GM21786 (cell line): ENCODE measurements at regions not wholly inside any gene's neighbourhood (a gene's known extent, or its start where the extent isn't known, plus 50 kb on each side); places are given as distances from the start of the nearest gene placed in this dataset.
"Not testable (repeated sequence)": the region's sequence is repeated elsewhere in the genome, so short reads cannot be mapped to it uniquely, and the experiment has no call there.

Experiments
- ATAC-seq: cut with Tn5 transposase; IDR thresholded peaks from one replicate; pipeline ENCODE4 v1.9.1; 2021; ENCODE audit not compliant: unreplicated experiment

DNA sequence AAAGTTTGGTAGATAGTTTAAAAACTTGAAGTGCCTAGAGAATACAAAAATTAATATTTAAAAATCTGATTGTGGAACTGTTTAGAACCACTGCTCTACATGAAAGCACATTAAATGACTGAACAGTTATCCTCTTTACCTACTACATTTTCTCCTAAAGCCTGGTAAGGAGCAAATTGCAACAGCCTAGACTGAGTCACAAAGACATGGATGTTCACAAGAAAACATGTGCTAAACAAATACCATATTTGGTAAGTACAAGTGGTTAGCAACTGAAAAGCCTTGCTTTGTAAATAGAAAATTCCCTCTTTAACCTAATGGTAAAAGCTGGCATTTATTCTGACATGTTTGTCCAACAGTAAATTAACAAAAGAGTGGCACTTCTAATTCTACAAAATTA is 203.1 kb downstream of the FBXO8 start:
- ATAC-seq, result no peak

DNA sequence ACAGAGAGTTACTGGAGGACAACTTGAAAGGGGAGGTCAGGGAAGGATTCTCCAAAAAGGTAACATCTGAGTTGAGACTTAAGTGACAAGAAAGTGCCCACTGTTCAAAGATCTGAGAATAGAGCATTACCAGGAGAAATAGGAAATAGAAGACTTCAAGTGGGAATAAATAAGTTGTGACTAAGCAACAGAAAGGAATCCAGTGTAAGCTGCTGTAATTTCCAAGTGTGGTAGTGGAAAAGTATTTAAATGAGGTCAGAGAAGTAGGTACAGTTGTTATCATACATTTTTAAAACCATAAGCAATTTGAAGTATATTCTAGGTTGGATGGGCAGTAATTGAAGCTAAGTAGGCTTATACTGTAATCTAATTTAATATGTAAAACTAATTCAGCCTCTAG is 211.9 kb downstream of the FBXO8 start:
- no peak for ATAC-seq

DNA sequence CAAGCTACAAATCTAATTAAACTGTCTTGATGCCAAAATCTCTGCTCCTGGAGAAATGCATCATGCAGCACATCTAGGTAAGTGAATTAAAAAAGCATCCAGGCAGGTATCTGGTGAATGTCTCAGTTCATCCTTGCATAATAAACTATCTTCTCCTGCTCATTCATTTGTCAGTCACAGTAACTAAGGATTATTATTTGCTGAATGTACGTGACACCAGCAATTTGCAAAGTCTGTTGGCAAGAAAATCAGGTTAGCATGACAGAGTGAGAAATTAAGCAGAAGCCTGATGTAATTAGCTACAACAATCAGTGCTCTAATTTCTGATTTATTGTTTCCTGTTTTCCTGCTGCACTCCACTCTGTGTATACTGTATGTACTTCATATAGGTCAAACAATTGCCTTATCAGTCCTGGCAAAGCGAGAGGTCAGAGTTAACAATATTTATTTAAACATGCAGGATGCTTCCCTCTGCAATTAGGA is 213.6 kb downstream of the FBXO8 start:
- ATAC-seq, result no peak

DNA sequence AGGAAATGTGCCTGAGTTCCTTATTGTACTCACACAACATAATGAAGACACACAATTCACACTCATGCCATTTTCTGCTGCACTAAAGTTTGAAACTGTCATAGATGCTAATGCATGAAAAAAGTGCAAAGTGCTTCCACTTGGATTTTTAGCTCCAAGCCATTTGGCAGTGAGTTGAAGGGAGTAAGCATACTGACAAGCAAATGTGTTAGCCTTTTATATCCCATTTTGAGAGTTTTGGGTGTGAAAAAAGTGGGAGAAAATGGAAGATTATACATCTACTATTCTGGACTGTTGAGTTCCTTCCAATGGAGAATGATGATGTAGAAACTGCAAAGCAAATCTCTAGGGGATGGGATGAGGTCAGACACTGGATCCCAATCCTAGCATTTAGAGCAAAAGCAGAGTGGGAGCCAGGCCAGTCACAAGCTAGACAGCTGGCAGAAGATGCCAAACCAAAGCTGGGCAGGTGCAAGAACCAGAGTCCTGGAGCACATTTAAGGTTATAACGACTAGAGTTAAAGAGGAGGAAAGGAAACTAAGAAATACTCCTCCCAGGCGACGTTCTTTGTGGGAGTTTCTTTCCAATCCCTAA is 216.8 kb downstream of the FBXO8 start:
- ATAC-seq, result no peak

DNA sequence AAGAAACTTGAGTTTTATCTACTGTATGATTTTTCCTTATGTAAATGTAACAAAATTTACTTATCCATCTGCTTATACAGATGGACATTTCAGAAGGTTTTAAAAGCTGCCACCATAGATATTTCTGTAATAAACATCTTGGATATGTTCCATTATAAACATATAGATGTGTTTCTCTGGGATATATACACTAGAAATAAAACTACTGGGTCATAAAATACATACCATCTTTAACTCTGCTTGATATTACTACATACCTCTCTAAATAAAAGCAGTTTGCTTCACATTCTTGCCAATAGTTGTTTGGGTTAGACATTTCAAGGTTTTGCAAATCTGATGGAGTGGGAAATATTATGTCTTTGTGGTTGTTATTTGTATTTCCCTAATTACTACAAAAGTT is 220.6 kb downstream of the FBXO8 start:
- no peak for ATAC-seq

DNA sequence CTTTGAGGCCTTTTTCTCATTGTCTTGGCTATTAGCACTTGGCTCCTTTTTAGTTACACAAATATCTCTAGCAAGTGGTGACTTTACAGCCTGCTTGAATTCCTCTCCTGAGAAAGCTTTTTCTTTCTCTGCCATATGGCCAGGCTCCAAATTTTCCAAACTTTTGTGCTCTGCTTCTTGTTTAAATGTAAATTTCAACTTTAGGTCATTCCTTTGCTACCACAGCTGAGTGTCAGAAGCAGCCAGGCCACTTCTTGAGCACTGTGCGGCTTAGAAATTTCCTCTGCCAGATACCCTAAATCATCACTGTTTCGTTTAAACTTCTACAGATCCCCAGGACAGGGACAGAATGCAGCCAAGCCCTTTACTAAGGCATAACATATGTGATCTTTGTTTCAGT is 222.4 kb downstream of the FBXO8 start:
- ATAC-seq, result no peak

DNA sequence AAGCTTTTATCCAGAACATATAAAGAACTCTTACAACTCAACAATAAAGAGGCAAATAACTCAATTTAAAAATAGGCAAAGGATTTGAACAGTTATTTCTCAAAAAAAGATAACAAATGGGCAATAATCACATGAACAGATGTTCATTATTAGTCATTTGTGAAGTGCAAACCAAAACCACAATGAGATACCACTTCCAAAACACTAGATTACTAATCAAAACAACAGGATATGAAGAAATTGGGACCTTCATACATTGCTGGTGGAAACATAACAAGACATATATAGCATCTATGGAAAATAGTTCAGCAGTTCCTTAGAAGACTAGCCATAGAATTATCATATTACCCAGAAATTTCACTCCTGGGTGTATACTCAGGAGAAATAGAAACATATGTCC is 224.6 kb downstream of the FBXO8 start:
- ATAC-seq, result no peak

DNA sequence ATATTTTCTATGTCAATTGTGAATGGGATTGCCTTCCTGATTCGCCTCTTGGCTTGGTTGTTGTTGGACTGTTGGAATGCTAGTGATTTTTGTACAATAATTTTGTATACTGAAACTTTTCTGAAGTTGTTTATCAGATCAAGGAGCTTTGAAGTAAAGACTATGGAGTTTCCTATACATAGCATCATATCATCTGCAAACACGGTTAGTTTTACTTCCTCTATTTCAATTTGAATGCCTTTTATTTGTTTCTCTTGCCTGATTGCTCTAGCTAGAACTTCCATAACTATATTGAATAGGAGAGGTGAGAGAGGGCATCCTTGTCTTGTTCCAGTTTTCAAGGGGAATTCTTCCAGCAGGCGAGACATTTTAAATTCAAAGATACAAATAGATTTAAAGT is 226.5 kb downstream of the FBXO8 start:
- ATAC-seq, result no peak

DNA sequence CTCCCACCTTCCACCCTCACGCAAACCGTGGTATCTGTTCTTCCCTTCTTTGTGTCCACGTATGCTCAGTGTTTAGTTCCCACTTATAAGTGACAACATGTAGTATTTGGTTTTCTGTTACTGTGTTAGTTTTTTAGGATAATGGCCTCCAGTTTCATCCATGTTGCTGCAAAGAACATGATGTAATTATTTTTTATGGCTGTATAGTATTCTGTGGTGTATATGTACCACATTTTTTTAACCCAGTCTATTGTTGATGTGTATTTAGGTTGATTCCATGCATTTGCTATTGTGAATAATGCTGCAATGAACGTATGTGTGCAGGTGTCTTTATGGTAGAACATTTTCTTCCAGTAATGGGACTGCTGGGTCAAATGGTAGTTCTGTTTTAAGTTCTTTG is 228.1 kb downstream of the FBXO8 start:
- no peak for ATAC-seq

DNA sequence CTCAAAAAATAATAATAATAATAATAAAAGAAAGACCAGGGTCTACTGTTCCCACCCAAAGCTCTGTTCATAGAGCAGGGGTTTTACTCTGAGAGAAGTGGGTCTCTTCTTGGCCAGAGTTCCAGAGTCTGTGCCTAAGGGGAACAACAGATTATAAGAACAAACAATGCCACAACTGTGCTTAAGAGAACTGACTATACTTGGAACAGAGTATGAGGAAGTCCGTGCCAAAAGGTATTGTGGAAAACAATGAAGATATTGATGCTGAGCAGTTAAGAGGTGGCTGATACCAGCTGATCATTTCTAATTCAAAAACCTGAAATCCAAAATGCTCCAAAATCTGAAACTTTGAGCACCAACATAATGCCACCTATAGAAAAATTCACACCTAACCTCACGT is 229.6 kb downstream of the FBXO8 start:
- no peak for ATAC-seq

DNA sequence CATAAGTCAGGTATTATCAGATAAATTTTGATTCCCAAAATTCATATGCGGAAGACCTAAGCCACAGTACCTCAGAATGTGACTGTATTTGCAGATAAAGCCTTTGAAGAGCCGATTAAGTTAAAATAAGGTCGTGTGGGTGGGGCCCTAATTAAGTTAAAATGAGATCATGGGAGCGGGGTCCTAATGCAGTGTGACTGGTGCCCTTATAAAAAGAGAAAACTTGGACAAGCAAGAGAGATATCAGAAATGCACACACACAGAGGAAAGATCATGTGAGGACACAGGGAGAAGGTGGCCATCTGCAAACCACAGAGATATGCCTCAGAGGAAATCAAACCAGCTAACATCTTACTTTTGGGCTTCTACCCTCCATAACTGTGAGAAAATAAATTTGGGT is 236.1 kb downstream of the FBXO8 start:
- ATAC-seq, result no peak

DNA sequence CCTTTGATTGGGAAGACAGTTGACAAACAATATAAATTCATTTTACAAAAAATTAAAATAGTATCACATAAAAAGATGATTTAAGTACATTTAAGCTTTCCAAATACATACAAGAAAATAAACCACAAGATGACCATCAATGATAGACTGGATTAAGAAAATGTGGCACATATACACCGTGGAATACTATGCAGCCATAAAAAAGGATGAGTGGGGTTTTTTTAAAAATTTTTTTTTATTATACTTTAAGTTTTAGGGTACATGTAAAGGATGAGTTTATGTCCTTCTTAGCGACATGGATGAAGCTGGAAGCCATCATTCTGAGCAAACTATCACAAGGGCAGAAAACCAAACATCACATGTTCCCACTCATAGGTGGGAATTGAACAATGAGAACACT is 237.6 kb downstream of the FBXO8 start:
- not testable (repeated sequence) for ATAC-seq

DNA sequence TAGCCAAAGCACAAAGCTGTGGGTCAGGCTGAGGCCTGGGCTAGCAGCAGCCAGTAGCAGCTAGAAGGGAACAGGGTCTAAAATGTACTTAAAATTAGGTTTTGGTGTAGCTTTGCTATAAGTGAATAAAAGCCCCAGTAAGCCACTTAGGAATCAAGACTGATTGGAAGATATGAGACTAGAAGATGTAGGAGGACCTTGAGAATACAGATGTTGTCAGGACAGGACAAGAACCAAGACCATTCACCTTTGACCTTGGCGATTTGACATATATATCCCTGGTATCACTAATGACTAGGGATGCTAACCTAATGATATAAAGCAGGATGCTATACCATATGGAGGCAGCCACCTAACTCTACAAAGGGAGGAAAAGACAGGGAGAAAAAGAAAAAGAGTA is 238.1 kb downstream of the FBXO8 start:
- no peak for ATAC-seq

DNA sequence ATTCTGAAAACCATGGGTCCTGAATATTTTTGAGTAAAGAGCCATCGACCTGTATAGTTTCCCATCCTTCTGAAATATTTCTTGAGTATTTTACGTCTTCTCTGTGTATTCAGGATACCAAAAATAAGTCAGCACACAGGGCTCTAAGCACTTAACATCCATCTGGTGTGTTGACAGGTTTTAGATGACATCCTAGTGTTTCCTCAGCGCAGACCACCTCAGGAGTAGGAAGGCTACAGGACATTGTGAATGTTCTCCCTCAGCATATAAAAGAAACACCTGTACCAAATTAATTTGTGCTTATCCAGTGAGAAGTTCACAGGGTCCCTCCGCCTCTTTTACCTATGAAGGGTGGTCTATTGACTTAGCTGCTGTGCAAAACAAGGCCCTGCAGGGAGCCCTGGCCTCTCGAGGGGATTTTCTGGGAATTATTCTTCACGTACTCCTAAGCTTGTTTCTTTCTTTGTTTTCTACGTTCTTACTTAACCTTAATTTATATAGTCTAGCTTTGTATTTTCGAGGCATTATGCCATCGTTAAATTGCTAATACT is 241.8 kb downstream of the FBXO8 start:
- ATAC-seq, result no peak

DNA sequence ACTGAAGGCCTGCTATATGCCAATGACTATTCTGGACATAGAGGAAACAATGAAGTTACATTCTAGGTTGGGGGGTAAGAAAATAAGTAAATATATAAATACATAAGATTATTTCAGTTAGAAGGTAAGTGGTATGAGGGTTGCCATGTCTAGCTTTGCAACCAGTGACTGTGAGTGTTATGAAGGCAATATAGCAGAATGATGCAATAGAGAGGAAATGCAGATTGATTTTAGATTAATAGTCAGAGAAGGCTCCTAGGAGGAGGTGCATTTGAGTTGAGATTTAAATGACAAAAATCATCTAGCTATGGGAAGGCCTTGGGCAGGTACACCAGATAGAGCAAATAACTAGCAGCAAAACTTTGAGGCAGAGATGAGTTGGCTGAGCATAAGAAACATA is 243.2 kb downstream of the FBXO8 start:
- no peak for ATAC-seq

DNA sequence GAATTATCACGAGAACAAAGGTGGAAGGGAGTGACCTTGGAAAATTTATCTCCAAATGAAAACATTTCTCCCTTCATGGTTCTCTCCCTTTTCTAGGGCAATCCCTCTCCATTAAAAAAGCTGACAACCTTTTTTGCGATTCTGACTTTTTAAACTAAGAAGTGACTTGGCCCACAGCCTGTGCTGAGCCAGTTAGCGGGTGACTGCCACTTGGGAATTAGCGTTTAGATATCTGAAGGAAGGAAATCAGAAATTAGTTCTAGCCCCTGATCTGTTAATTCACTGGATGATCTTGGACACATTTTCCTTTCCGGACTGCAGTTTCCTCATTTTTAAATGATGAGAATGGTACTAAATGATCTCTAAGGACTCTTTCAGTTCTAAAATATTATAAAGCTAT is 245.0 kb downstream of the FBXO8 start:
- no peak for ATAC-seq

DNA sequence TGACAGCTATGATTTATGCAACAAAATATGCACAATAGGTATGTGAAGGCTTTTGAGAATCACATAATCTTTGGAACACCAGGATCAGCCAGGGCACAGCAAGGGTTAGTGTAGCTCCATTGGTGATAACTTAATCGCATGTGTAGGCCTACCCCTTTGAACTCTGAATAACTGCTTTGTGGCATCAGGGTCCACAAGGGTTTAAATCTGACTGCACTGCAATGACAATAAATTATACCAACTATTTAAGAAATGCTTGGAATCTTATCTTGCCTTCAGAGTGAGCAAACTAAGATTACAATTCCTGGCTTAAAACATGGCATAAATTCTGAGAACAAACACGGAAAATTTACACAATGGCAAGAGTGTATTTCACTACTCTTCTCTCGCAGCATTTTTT is 245.8 kb downstream of the FBXO8 start:
- ATAC-seq, result no peak

DNA sequence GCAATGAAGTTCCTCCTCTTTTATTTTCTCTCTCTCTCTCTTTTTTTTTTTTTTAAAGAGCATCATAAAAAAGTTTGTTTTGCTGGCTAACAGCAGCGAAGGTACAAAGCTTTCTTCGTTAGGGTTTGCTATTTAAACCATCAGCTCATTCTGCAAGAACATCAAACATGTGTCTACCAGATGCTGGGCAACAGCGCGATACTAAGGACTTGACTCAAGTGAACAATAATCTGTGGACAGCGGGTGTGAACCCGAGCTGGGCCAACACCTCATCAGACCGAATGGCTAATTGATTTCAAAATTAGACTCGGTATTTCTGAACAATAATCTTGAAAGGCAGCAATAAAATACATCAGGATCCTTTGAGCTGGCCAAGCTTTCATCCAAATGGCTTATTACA is 246.4 kb downstream of the FBXO8 start:
- no peak for ATAC-seq

DNA sequence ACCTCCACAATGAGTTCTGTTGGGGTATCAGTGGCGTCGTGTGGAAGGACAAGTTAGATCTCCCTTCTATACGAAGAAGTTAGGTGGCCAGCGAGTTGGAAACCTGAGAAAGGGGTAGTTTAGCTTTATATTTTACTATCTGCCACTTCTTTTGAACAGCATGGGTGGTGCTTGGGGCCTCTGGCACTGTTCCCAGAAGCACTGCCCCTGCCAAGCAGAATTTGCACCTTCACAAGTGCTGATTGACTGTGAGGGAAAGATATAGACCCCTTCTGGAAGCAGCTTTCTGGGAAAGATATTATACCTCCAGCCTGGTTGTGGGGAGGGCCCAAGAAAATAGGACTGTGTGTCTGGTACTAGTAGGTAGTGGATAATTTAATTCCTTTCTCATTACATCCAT is 246.9 kb downstream of the FBXO8 start:
- no peak for ATAC-seq

DNA sequence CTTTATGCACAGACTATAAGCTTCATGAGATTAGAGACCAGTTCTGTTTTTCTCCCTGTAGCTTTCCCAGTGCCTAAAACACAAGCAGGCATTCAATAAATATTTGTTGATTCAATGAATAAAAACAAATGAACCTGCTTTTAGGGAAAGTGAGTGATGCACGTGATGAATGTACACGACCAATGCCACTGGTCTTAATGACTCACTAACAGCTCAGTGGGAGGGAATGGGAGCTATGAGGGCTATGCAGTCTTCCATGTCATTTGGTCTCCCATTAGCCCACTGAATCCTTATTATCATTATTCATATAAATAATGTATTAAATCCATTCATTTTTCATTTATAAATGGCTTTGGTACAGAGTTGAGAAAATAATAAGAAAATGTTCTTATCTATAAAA is 247.4 kb downstream of the FBXO8 start:
- ATAC-seq, result no peak

DNA sequence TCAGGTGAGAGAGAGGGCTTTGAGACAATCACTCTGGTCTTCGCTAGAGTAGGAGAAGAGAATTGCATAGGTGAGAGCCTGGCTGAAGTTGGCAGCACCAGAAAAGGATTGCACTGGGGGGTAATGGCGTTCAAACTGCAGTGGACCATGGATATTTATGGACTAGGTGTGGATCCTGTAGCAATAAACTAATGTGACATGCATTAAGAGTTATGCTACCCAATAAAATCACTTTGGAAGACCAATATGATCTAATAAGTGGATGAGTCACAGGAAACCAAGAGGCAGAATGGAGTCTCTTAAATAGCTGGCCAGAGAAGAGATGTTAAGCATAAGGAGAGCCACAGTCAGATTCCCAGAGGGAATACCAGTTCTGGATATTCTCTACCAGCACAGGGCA is 259.8 kb downstream of the FBXO8 start:
- ATAC-seq, result no peak

DNA sequence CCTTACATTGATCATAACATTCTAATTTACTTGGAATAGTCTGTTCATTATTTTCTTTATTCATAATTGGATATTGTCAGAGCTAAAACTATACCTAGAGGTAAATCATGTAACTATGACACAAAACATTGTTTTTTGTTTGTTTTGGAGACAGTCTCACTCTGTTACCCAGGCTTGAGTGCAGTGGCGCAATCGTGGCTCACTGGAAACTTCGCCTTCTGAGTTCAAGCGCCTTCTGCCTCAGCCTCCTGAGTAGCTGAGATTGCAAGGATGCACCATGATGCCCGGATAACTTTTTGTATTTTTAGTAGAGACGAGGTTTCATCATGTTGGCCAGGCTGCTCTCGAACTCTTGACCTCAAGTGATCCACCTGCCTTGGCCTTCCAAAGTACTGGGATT is 265.2 kb downstream of the FBXO8 start:
- ATAC-seq, result no peak

DNA sequence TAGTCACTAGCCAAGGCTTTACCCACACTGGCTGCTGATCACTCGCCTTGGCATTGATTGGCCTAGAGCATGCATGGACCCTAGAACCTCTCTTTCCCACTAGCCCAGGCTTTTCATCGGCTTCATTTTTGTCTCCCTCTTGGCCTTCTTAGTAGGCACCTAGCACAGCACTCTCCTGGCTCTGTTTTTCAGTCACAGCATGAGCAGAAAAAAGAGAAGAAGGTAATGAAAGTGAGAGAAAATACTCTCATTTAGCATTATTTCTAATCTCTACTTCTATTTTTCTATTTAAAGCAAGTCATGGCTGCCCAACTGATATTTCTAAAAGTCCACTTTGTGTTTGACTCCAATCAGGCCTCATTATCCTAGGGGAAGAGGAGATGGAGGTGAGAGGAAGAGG is 267.2 kb downstream of the FBXO8 start:
- ATAC-seq, result no peak
